ENCODE measurements at regions not wholly inside any gene's neighbourhood (a gene's known extent, or its start where the extent isn't known, plus 50 kb on each side); places are given as distances from the start of the nearest gene placed in this dataset.

- TF ChIP-seq REST (IDR thresholded peaks at IDR 0.05; ENCODE audit: insufficient read depth in 1 of 2, low read depth in 2 of 2, low read length in 2 of 2) (no peak), TAF1 (IDR thresholded peaks at IDR 0.05; ENCODE audit: borderline replicate concordance, insufficient read depth, low read length) (no peak), FOXP2 (optimal IDR thresholded peaks at IDR 0.05; ENCODE audit: borderline replicate concordance, extremely low read depth, extremely low read length, insufficient read depth) (no peak), POLR2AphosphoS5 (IDR thresholded peaks at IDR 0.05; ENCODE audit: low read depth, low read length) (no peak), SIN3A (IDR thresholded peaks at IDR 0.05; ENCODE audit: borderline replicate concordance, insufficient read depth, low read length) (no peak)
Measured at GRCh38 chr17:77822302-77823030, 136.0 kb upstream of the TNRC6C start.

- TF ChIP-seq POLR2AphosphoS5 (IDR thresholded peaks at IDR 0.05; ENCODE audit: low read depth, low read length) (no peak), SIN3A (IDR thresholded peaks at IDR 0.05; ENCODE audit: borderline replicate concordance, insufficient read depth, low read length) (no peak), REST (IDR thresholded peaks at IDR 0.05; ENCODE audit: insufficient read depth in 1 of 2, low read depth in 2 of 2, low read length in 2 of 2) (no peak), TAF1 (IDR thresholded peaks at IDR 0.05; ENCODE audit: borderline replicate concordance, insufficient read depth, low read length) (no peak), FOXP2 (optimal IDR thresholded peaks at IDR 0.05; ENCODE audit: borderline replicate concordance, extremely low read depth, extremely low read length, insufficient read depth) (no peak)
Measured at GRCh38 chr17:77824102-77824779, 134.3 kb upstream of the TNRC6C start.

GRCh38 chr17:77824780-77825280 is 133.7 kb upstream of the TNRC6C start:
- no peak for TF ChIP-seq SIN3A (IDR thresholded peaks at IDR 0.05; ENCODE audit: borderline replicate concordance, insufficient read depth, low read length)
- no peak for TF ChIP-seq FOXP2 (optimal IDR thresholded peaks at IDR 0.05; ENCODE audit: borderline replicate concordance, extremely low read depth, extremely low read length, insufficient read depth)
- no peak for TF ChIP-seq POLR2AphosphoS5 (IDR thresholded peaks at IDR 0.05; ENCODE audit: low read depth, low read length)
- no peak for TF ChIP-seq TAF1 (IDR thresholded peaks at IDR 0.05; ENCODE audit: borderline replicate concordance, insufficient read depth, low read length)
- no peak for TF ChIP-seq REST (IDR thresholded peaks at IDR 0.05; ENCODE audit: insufficient read depth in 1 of 2, low read depth in 2 of 2, low read length in 2 of 2)

- TF ChIP-seq TAF1 (IDR thresholded peaks at IDR 0.05; ENCODE audit: borderline replicate concordance, insufficient read depth, low read length) (no peak), POLR2AphosphoS5 (IDR thresholded peaks at IDR 0.05; ENCODE audit: low read depth, low read length) (no peak), SIN3A (IDR thresholded peaks at IDR 0.05; ENCODE audit: borderline replicate concordance, insufficient read depth, low read length) (no peak), FOXP2 (optimal IDR thresholded peaks at IDR 0.05; ENCODE audit: borderline replicate concordance, extremely low read depth, extremely low read length, insufficient read depth) (no peak)
Measured at GRCh38 chr17:77825621-77826020, 132.9 kb upstream of the TNRC6C start.

GRCh38 chr17:77826132-77826873 is 132.2 kb upstream of the TNRC6C start:
- no peak for TF ChIP-seq REST (IDR thresholded peaks at IDR 0.05; ENCODE audit: insufficient read depth in 1 of 2, low read depth in 2 of 2, low read length in 2 of 2)
- TF ChIP-seq TAF1 (IDR thresholded peaks at IDR 0.05; ENCODE audit: borderline replicate concordance, insufficient read depth, low read length) = no peak

All from PFSK-1 (cell line).